ENCODE measurements at regions not wholly inside any gene's neighbourhood (a gene's known extent, or its start where the extent isn't known, plus 50 kb on each side); places are given as distances from the start of the nearest gene placed in this dataset.
A peak's percentile ranks its signal among the peaks of the same experiment; 100 is the strongest.

- DNase-seq, result no peak
Measured at GRCh38 chr2:219905640-219906039, 278.2 kb downstream of the SLC4A3 start.

GRCh38 chr2:219906114-219907010 is 278.9 kb downstream of the SLC4A3 start:
- peak; percentile 40 for DNase-seq

GRCh38 chr2:219907011-219907365 is 279.6 kb downstream of the SLC4A3 start:
- DNase-seq, result peak; percentile 60

- DNase-seq, result no peak
Measured at GRCh38 chr2:219908538-219908937, 281.1 kb downstream of the SLC4A3 start.

- no peak for DNase-seq
Measured at GRCh38 chr2:219911541-219911940, 284.1 kb downstream of the SLC4A3 start.

GRCh38 chr2:219912491-219912921 is 285.1 kb downstream of the SLC4A3 start:
- DNase-seq, result peak; percentile 87

GRCh38 chr2:219914577-219914976 is 287.1 kb downstream of the SLC4A3 start:
- no peak for DNase-seq

- no peak for DNase-seq
Measured at GRCh38 chr2:219916281-219916680, 288.9 kb downstream of the SLC4A3 start.

- DNase-seq, result no peak
Measured at GRCh38 chr2:219916726-219917440, 289.5 kb downstream of the SLC4A3 start.

- DNase-seq, result peak; percentile 71
Measured at GRCh38 chr2:219918254-219918653, 290.8 kb downstream of the SLC4A3 start.

GRCh38 chr2:219918944-219919343 is 291.5 kb downstream of the SLC4A3 start:
- DNase-seq, result no peak

- no peak for DNase-seq
Measured at GRCh38 chr2:219919506-219919905, 292.1 kb downstream of the SLC4A3 start.

GRCh38 chr2:219929835-219930234 is 302.4 kb downstream of the SLC4A3 start:
- no peak for DNase-seq

GRCh38 chr2:219939647-219940046 is 312.2 kb downstream of the SLC4A3 start:
- DNase-seq, result no peak

- DNase-seq, result no peak
Measured at GRCh38 chr2:219944866-219945265, 317.4 kb downstream of the SLC4A3 start.

GRCh38 chr2:219946021-219946420 is 318.6 kb downstream of the SLC4A3 start:
- no peak for DNase-seq

- no peak for DNase-seq
Measured at GRCh38 chr2:219946529-219946928, 319.1 kb downstream of the SLC4A3 start.

GRCh38 chr2:219947575-219947974 is 320.1 kb downstream of the SLC4A3 start:
- no peak for DNase-seq

GRCh38 chr2:219949053-219949452 is 321.6 kb downstream of the SLC4A3 start:
- DNase-seq, result no peak

GRCh38 chr2:219951099-219951498 is 323.7 kb downstream of the SLC4A3 start:
- DNase-seq, result no peak

GRCh38 chr2:219954331-219954730 is 326.9 kb downstream of the SLC4A3 start:
- no peak for DNase-seq

- no peak for DNase-seq
Measured at GRCh38 chr2:219957820-219958219, 330.4 kb downstream of the SLC4A3 start.

- no peak for DNase-seq
Measured at GRCh38 chr2:219958941-219959340, 331.5 kb downstream of the SLC4A3 start.

GRCh38 chr2:219959471-219959870 is 332.0 kb downstream of the SLC4A3 start:
- DNase-seq, result no peak

Measured in hindlimb muscle (tissue), 1 donor.